Left ventricle myocardium inferior (tissue), 1 donor: ENCODE measurements at regions not wholly inside any gene's neighbourhood (a gene's known extent, or its start where the extent isn't known, plus 50 kb on each side); places are given as distances from the start of the nearest gene placed in this dataset.

Experiments used
- DNase-seq: peaks from one replicate; pipeline ENCODE4 v3.0.0-alpha.2; 2020
- H3K27ac ChIP-seq: fragments of 200-600 bp; replicated peaks from 2 replicates; pipeline ENCODE4 v1.8.0; 2021
- H3K27me3 ChIP-seq: fragments of 200-600 bp; 2 replicates; pipeline ENCODE4 v1.8.0; 2021; ENCODE audit warnings: low read depth
- H3K36me3 ChIP-seq: fragments of 200-600 bp; 2 replicates; pipeline ENCODE4 v1.8.0; 2021
- H3K4me1 ChIP-seq: fragments of 200-600 bp; 2 replicates; pipeline ENCODE4 v1.8.0; 2021
- H3K4me3 ChIP-seq: fragments of 200-600 bp; 2 replicates; pipeline ENCODE4 v1.8.0; 2021; ENCODE audit warnings: mild to moderate bottlenecking, moderate library complexity
- H3K9me3 ChIP-seq: fragments of 200-600 bp; replicated peaks from 2 replicates; pipeline ENCODE4 v1.8.0; 2021
- intact Hi-C: fragments of 100-400 bp; cut with micrococcal nuclease; formaldehyde crosslinking; loops from one replicate; pipeline ENCODE4 v1.11.0; 2022
- TF ChIP-seq, protein P1 (sequence below): fragments of 200-600 bp; IDR thresholded peaks from 2 replicates; pipeline ENCODE4 v1.8.0; 2021; ENCODE audit warnings: antibody characterized with exemption, mild to moderate bottlenecking, borderline replicate concordance
- donor health status: DM: no; HTN: yes; CAD: no; lungs with severe emphysema.

DNA sequence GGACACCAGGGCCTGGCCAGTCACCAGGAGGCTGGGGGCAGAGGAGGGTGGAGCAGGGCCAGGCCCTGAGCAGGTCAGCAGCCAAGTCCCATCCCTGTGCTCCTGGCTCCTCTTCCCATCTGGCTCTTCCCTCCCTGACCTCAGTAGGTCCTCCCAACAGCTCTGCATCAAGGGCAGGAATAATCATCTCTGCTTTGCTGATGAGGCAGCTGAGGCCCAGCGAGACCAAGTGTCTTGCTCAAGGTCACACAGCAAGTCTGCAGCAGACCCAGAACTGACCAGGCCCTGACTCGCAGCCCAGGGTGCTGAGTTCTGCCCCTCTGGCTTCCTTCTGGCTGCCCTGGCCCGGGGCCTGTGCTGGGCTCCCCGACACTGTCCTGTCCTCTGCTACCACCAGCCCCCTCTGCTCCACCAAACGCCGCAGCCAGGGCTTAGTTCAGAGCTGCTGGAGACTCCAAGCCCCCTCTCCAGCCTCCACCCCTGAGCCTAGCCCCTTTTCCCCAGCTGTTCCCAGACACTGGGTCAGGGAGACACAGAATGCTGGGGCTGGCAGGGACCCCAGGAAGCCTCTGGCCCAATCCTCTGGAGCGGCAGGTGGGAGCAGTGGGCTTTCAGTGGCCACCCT, 224.9 kb downstream of the PTPRU start:
- Histone ChIP-seq H3K27ac (no peak overlapping the region), H3K4me3 (no peak overlapping the region), H3K27me3 (peaks cover 66% of the 10 kb centered on the region), H3K4me1 (no peaks in the 10 kb centered on the region), H3K9me3 (peaks cover 26% of the 10 kb centered on the region), H3K36me3 (no peaks in the 10 kb centered on the region)
- no peak for DNase-seq
- TF ChIP-seq, protein P1, sequence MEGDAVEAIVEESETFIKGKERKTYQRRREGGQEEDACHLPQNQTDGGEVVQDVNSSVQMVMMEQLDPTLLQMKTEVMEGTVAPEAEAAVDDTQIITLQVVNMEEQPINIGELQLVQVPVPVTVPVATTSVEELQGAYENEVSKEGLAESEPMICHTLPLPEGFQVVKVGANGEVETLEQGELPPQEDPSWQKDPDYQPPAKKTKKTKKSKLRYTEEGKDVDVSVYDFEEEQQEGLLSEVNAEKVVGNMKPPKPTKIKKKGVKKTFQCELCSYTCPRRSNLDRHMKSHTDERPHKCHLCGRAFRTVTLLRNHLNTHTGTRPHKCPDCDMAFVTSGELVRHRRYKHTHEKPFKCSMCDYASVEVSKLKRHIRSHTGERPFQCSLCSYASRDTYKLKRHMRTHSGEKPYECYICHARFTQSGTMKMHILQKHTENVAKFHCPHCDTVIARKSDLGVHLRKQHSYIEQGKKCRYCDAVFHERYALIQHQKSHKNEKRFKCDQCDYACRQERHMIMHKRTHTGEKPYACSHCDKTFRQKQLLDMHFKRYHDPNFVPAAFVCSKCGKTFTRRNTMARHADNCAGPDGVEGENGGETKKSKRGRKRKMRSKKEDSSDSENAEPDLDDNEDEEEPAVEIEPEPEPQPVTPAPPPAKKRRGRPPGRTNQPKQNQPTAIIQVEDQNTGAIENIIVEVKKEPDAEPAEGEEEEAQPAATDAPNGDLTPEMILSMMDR, result no peak
- intact Hi-C loops, result no loop called here

DNA sequence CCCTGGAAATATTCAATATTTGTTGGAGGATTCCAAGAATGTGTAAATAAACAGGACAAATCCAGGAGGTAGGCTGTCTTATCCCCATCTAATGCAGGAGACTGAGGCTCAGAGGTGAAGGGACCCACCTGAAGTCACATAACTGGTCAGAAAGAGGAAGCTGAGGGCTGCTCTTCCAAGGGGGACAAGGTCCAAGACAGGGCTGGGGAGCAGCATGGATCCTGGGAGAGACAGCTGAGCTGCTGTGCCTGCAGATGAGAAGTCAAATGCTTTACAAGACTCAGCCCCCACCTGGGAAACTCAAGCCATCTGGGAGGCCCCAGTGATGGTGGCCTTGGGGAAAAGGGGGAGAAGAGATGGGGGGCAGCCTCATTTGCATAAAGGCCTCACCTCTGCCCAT, 224.4 kb downstream of the PTPRU start:
- no peak for DNase-seq
- Histone ChIP-seq H3K36me3 (no peaks in the 10 kb centered on the region), H3K27me3 (peaks cover 71% of the 10 kb centered on the region), H3K4me1 (no peaks in the 10 kb centered on the region), H3K27ac (no peak overlapping the region), H3K9me3 (peaks cover 21% of the 10 kb centered on the region), H3K4me3 (no peak overlapping the region)
- intact Hi-C loops, result no loop called here
- TF ChIP-seq, protein P1, result no peak

DNA sequence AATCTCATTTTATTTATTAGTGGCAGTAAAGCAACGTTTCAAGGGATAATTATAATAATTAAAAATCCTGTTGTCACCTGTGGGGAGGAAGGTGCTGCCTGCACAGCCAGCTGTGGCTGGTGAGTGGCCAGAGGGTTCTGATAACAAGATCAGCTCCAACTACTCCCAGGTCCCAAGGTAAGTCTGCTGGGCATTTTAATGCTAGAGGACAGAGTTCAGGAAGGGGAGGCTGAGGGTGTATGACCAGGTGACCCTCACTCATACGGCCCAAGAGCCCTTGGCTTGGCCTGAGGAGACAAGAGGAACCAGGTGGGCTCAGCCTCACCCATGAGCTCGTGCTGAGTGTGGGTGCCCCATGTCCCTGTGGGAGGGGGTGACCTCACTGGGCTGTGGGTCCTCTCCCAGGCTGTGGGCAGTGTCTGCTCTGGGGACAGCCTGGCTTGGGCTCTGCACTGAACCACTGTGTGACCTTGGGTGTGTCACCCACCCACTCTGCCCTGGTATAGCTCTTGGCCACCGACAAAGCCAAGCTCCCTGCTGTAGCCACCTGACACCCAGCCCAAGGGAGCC, 223.8 kb downstream of the PTPRU start:
- Histone ChIP-seq H3K4me3 (no peak overlapping the region), H3K27me3 (peaks cover 77% of the 10 kb centered on the region), H3K27ac (no peak overlapping the region), H3K4me1 (no peaks in the 10 kb centered on the region), H3K36me3 (no peaks in the 10 kb centered on the region), H3K9me3 (peaks cover 15% of the 10 kb centered on the region)
- intact Hi-C loops, result no loop called here
- TF ChIP-seq, protein P1, result no peak
- no peak for DNase-seq

DNA sequence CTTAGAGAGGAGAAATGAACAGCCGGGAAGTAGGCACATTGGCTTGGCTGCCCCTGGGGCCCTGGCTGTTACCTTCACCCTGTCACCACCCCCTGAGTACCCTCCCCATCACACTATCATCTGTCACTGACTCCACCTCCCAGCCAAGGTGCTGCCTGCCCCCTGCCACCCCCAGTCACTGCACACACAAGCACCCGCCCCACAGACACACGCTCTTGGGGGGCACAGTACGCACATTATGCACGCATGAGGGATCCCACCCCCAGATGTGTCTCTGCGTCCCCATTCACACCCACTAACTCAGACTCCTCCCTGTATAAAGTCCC, 223.3 kb downstream of the PTPRU start:
- no peak overlapping the region for H3K4me3 ChIP-seq
- intact Hi-C loops, result no loop called here
- TF ChIP-seq, protein P1, result no peak

DNA sequence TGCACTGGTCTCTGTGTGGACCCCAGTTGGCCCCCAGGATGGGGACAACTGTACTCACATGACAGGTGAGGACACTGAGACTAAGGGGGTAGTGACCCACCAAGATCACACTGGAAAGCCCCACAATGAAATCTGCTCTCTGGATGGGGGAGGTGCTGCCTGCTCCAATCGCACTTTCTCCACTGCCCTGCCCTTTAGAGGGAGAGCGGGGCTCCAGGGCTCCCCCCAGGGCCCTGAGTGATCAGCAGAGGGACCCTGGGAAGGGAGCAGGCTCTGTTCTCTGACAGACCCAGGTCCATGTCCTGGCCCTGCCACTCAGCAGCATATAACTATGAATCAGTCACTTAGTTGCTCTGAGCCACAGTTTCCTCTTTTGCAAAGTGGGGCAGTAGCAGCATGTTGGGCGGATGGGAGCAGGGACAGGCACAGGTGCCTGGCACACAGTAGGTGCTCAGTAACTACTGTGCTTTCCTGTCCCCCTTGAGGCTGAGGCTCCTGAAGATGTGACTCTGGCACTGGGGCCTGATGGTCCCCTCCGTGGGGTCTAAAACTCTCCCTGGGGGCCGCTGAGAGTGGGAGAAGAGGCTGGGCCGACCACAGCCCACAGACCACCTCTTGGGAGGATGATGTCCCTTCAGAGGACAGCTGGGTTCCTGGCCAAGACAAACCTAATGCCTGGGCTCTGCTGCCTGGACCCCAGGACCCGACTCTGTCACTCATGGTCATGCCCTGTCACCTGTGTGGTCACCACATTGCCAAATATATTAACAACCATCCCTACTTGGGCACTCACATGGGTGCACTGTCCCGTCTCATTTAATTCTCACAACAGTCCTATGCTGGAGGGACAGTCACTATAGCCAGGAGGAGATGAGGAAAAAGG, 222.7 kb downstream of the PTPRU start:
- no peak for DNase-seq
- Histone ChIP-seq H3K4me3 (no peak overlapping the region), H3K4me1 (no peaks in the 10 kb centered on the region), H3K27me3 (peaks cover 83% of the 10 kb centered on the region), H3K36me3 (no peaks in the 10 kb centered on the region), H3K9me3 (peaks cover 4% of the 10 kb centered on the region), H3K27ac (no peak overlapping the region)
- intact Hi-C loops, result no loop called here
- TF ChIP-seq, protein P1, result no peak

More for the DNA sequence above, 223.3 kb downstream of the PTPRU start:
- H3K27ac ChIP-seq, result no peak overlapping the region
- H3K36me3 ChIP-seq, result no peaks in the 10 kb centered on the region
- H3K27me3 ChIP-seq, result peaks cover 80% of the 10 kb centered on the region
- no peak for DNase-seq
- peaks cover 10% of the 10 kb centered on the region for H3K9me3 ChIP-seq
- no peaks in the 10 kb centered on the region for H3K4me1 ChIP-seq
